ENCODE measurements at regions not wholly inside any gene's neighbourhood (a gene's known extent, or its start where the extent isn't known, plus 50 kb on each side); places are given as distances from the start of the nearest gene placed in this dataset.
"Not testable (repeated sequence)": the region's sequence is repeated elsewhere in the genome, so short reads cannot be mapped to it uniquely, and the experiment has no call there.

DNA sequence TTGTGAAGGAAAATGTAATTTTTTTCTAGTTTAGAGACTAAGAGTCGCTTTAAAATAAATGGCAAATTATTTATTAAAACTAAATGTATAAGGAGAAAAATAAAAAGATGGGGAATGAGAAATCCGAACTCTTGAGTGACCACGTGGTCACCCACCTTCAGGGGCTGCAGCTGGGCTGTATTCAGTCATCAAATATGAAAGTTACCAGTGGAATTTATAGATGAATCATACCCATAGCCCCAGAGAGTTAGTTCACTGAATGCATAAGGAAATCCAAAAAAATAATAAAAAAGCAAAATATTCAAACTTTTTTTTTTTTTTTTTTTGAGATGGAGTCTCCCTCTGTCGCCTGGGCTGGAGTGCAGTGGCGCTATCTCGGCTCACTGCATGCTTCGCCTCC lies 947.7 kb upstream of the ADGRB3 start:
- H3K36me3 Mint-ChIP-seq (ENCODE audit: insufficient read depth), result no peaks in the 10 kb centered on the region
- H3K27ac Mint-ChIP-seq, result no peak overlapping the region
- no peak for ATAC-seq (replicated peaks)
- no peak overlapping the region for H3K4me3 Mint-ChIP-seq
- no peaks in the 10 kb centered on the region for H3K4me1 Mint-ChIP-seq (ENCODE audit: low read depth in 2 of 2)
- H3K27me3 Mint-ChIP-seq, result no peaks in the 10 kb centered on the region
- H3K9me3 Mint-ChIP-seq, result no peaks in the 10 kb centered on the region
- DNase-seq, result no peak

DNA sequence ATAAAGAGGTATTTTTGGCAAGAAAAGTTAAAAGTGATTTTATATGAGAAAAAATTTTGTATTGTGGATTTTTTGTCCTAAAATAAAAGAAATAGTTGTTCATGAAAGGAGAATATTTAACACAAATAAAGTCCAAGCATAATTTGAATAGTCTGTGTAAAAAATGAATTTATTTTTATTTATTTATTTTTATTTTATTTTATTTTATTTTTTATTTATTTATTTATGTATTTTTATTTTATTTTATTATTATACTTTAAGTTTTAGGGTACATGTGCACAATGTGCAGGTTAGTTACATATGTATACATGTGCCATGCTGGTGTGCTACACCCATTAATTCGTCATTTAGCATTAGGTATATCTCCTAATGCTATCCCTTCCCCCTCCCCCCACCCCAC lies 948.9 kb upstream of the ADGRB3 start:
- not testable (repeated sequence) for ATAC-seq (replicated peaks); H3K27ac Mint-ChIP-seq; H3K9me3 Mint-ChIP-seq; H3K4me1 Mint-ChIP-seq (ENCODE audit: low read depth in 2 of 2); H3K27me3 Mint-ChIP-seq; H3K36me3 Mint-ChIP-seq (ENCODE audit: insufficient read depth); DNase-seq; H3K4me3 Mint-ChIP-seq

DNA sequence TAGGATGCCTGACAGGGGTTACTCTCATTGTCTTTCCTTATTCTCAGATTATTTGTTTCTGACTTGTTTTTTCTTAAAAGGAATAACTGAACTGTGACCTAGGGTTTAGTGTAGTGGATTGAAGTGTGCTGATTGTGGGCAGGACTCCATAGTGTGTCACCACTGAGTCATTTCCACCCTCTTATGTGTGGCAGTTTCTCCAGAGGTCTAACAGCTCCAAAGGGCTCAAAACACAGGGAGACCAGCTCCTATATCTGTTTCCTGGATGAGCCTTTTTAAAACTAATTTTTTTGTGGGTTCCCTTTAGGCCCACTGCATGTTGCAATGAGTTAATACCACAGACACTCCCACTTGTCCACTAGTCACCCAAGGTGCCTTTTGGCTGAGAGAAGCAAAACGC lies 951.1 kb upstream of the ADGRB3 start:
- DNase-seq (no peak), ATAC-seq (replicated peaks) (no peak)
- Mint-ChIP-seq H3K9me3 (no peaks in the 10 kb centered on the region), H3K4me1 (ENCODE audit: low read depth in 2 of 2) (no peaks in the 10 kb centered on the region), H3K27me3 (no peaks in the 10 kb centered on the region), H3K27ac (no peak overlapping the region), H3K4me3 (no peak overlapping the region), H3K36me3 (ENCODE audit: insufficient read depth) (peaks cover 3% of the 10 kb centered on the region)

DNA sequence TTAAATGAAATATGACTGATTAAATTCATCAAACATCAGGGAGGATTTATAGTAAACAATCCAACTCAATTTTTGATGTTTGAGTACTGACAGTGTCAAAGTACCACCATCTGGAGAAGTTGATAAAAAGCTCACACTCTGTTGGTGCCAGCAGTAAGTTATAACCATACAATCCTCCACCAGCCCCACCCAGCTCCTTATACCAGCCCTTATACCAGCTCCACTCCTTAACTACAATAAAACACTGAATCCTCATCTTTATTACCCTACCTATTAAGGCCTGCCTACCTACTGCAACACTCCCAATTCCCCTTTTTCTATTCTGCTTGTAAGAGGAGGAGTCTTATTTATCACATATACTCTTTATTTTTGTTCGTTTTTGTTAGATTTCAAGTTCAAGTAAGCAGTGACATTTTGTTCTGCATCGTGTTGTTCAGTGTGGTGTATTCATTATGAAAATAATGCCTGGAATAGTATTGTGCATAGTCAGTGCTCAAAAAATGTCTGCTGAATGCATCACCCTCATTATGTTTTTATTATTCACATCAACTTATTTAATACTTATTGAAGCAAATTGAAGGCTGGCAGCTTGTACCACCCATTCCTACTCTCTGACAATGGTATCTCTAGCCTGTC lies 954.7 kb upstream of the ADGRB3 start:
- DNase-seq (no peak), ATAC-seq (replicated peaks) (no peak)
- Mint-ChIP-seq H3K4me3 (no peak overlapping the region), H3K4me1 (ENCODE audit: low read depth in 2 of 2) (no peaks in the 10 kb centered on the region), H3K27ac (no peak overlapping the region), H3K36me3 (ENCODE audit: insufficient read depth) (peaks cover 3% of the 10 kb centered on the region), H3K9me3 (peaks cover 0 to 7% of the 10 kb centered on the region in 2 donors), H3K27me3 (no peaks in the 10 kb centered on the region)

DNA sequence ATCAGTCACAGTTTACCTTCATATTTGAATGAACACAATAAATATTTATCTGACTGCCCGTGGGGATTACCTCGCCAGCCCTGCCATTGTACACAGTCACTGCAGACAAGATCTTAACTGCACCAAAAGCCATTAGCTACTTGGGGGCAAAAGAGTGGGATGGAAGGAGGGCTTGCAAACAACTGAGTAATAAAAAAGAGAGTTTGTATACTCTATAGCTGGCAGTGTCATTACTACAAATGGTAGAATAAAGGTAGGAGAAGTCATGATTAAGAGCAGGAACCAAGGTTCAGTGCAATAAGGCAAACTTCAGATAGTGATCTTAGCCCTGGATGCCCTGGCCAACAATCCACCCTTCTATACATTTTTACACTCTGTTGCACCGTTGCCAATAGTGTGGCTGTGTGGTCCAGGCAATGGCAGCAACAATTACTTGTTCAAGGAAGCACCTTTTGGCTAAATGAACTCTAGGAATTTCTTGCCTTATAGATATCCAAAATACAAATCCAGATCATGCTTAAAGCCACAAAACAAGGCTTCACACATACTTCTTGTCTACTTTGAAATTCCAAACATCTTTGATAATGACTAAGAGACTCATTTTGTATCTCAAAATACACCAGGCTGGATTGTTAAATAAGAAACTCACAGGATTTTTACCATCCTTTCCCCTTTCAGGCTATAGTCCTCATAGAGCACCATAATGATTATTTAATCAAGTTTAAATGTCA lies 955.4 kb upstream of the ADGRB3 start:
- no peak for ATAC-seq (replicated peaks)
- Mint-ChIP-seq H3K27ac (no peak overlapping the region), H3K36me3 (ENCODE audit: insufficient read depth) (peaks cover 3% of the 10 kb centered on the region), H3K4me3 (no peak overlapping the region), H3K9me3 (peaks cover 0 to 7% of the 10 kb centered on the region in 2 donors), H3K4me1 (ENCODE audit: low read depth in 2 of 2) (no peaks in the 10 kb centered on the region), H3K27me3 (no peaks in the 10 kb centered on the region)
- no peak for DNase-seq

DNA sequence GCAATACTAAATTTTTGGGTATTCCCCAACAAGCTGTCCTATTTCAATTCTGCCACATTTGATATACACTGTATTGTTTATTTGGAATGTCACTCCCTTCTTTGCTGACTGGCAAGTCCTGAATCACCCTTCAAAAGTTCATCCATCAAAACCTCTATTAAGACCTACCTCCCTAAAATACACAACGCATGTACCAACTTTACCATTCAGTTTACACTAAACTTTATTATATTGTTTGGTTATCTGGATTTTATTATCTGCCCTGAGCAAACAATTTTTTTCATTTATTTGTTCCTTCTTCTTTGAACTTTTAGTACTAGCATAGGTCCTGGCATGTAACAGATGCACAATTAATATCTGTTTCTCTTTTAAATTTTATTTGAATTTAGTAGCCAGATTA lies 958.2 kb upstream of the ADGRB3 start:
- H3K4me1 Mint-ChIP-seq (ENCODE audit: low read depth in 2 of 2), result no peaks in the 10 kb centered on the region
- peaks cover 3% of the 10 kb centered on the region for H3K36me3 Mint-ChIP-seq (ENCODE audit: insufficient read depth)
- DNase-seq (no peak), ATAC-seq (replicated peaks) (no peak)
- peaks cover 0 to 7% of the 10 kb centered on the region in 2 donors for H3K9me3 Mint-ChIP-seq
- H3K4me3 Mint-ChIP-seq, result no peak overlapping the region
- no peak overlapping the region for H3K27ac Mint-ChIP-seq
- no peaks in the 10 kb centered on the region for H3K27me3 Mint-ChIP-seq

DNA sequence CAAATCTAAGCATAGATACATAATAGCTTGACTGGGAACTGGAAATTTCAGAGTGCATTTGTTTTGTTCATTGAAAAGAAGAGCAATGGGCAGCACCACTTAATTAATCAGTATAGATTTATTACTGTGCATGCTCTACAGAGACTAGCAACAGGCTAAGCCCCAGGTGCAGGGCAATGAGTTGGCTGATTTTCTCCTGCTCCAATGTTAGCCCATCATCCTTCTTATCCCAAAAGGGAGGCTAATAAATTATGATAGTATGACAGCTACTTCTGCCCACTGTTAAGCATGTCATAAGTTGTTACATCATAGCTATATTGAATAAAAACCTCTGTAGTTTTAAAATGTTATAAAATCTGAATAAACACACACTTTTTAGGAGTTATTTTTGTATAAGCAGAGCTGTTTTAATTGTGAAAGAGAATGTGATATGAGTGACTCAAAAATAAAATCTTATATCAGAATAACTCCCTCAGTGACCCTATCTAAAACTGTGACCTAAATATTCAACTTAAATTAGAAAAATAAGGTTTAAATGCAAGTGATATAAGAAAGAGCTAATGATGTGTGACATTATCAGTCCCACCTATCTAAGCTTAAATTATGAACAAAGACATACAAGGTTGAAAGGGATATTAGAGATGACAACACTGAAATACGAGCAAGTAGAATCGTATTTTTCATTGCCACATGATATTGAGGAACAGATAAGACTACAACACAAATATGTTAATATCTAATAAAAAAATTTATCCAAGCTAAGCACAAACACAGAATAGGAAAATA lies 967.3 kb upstream of the ADGRB3 start:
- Mint-ChIP-seq H3K4me3 (no peak overlapping the region), H3K9me3 (peaks cover 3 to 4% of the 10 kb centered on the region in 2 donors), H3K36me3 (ENCODE audit: insufficient read depth) (no peaks in the 10 kb centered on the region), H3K27ac (no peak overlapping the region), H3K4me1 (ENCODE audit: low read depth in 2 of 2) (no peaks in the 10 kb centered on the region), H3K27me3 (no peaks in the 10 kb centered on the region)
- no peak for ATAC-seq (replicated peaks)
- DNase-seq, result no peak

DNA sequence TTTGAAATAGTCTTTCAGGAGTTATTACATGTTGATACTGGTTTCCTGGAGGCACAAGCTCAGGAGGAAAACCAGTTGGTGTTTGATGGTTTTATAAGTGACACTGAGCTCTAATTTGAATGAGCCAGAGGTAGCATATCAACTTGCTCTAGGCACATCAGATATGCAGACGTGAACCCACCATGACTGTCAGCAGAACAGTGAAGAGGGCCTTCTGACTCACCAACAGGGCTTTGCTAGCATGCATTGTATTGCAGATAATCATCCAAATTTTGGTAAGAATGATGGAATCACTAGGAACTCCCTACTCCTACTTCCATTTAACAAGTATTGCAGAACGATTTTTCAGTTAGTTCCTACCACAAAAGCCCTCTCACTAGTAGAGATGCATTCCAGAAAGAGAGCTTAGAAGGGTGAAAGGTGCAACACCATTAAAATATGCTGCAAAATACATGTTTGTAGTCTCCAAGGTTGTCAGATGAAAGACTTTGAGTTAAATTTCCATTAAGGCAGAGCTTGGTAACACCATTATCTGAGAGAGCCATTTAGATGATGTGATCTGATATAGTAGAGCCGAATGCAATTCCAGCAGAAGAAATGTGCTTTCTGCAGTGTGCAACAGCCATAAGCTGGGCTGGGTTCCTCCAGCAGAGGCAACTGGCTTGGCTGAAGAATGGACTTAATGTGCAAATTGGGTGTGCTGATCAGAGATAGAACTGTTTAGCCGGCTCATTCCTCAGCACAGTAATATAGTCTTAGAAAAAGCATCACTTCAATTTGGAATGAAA lies 968.7 kb upstream of the ADGRB3 start:
- no peak overlapping the region for H3K4me3 Mint-ChIP-seq
- no peak overlapping the region for H3K27ac Mint-ChIP-seq
- DNase-seq (no peak), ATAC-seq (replicated peaks) (no peak)
- H3K4me1 Mint-ChIP-seq (ENCODE audit: low read depth in 2 of 2), result no peaks in the 10 kb centered on the region
- no peaks in the 10 kb centered on the region for H3K36me3 Mint-ChIP-seq (ENCODE audit: insufficient read depth)
- H3K9me3 Mint-ChIP-seq, result peaks cover 5 to 6% of the 10 kb centered on the region in 2 donors
- no peaks in the 10 kb centered on the region for H3K27me3 Mint-ChIP-seq

DNA sequence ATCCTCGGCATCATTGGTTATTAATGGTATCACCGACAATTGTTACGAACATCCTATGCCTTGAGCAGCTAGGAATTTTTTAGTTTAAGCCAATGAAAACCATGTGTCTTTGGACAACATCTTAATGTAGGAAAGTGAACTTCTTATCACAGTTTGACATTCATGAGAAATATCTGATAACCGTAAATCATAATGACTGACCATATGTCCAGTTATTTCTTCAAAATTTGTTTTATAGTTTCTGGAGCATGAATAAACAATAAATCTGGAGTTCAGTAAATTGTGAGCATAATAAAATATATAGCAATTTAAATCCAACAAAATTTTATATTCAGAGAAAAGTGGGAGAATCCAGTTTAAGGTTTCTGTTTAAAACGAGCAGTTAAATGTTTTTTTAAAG lies 970.1 kb upstream of the ADGRB3 start:
- Mint-ChIP-seq H3K4me1 (ENCODE audit: low read depth in 2 of 2) (no peaks in the 10 kb centered on the region), H3K4me3 (no peak overlapping the region), H3K27me3 (no peaks in the 10 kb centered on the region), H3K9me3 (peaks cover 5 to 6% of the 10 kb centered on the region in 2 donors), H3K36me3 (ENCODE audit: insufficient read depth) (no peaks in the 10 kb centered on the region), H3K27ac (no peak overlapping the region)
- ATAC-seq (replicated peaks) (no peak), DNase-seq (no peak)

DNA sequence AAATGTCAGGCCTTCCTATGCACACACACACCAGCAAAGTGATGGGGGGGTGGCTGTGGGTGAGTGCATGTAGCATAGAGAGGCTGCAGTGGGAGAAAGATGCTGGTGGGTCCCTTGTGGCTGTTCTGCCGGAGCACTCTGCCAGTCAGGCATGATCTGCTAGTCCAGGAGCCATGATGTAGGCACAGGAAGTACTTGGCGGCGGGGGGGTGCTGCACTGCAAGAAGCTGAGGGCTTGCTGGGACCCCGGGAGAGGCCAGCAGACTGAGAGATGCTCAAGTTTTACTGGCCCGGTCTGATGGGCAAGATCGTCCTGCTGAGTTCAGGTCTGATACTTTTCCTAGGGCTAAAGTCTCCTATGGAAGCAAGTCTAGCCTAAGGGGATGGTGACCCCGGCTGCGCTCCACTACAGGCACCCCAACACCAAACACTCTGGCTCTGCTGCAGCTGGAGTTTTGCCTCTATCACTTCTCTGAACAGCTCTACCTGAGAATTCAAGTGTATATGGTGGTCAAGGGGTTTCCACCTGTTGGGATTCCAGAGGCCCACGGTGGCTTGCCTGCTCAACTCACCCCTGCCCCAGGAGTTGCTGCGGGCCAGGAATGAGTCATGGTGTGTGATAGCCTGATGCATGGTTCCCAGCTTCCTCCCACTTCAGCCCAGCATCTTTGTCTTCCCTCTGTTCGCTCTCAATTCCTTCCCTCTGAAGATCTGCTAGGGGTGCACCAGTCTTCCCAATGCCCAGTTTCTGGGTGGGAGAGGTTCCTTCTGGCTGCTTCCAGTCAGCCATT lies 971.8 kb upstream of the ADGRB3 start:
- ATAC-seq (replicated peaks) (no peak), DNase-seq (no peak)
- Mint-ChIP-seq H3K9me3 (peaks cover 6 to 7% of the 10 kb centered on the region in 2 donors), H3K4me3 (no peak overlapping the region), H3K36me3 (ENCODE audit: insufficient read depth) (no peaks in the 10 kb centered on the region), H3K4me1 (ENCODE audit: low read depth in 2 of 2) (no peaks in the 10 kb centered on the region), H3K27ac (no peak overlapping the region), H3K27me3 (no peaks in the 10 kb centered on the region)

DNA sequence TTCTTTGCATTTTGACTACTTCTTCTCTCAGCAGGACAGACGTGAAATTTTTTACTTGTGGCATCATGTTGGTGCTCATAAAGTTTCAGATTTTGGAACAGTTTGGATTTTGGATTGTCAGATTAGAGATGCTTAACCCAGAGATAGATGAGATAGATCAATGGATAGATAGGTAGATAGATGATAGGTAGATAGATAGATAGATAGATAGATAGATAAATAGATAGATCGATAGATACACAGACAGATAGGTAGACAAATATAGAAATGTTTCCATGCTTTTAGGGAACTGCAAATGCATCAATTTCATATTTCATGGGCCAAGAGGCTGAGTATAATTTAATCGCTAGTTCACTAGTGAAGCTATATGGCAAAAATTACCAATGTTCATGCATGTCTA lies 981.5 kb upstream of the ADGRB3 start:
- H3K9me3 Mint-ChIP-seq, result peaks cover 0 to 2% of the 10 kb centered on the region in 2 donors
- H3K27ac Mint-ChIP-seq, result no peak overlapping the region
- H3K27me3 Mint-ChIP-seq, result no peaks in the 10 kb centered on the region
- no peak overlapping the region for H3K4me3 Mint-ChIP-seq
- DNase-seq (no peak), ATAC-seq (replicated peaks) (no peak)
- H3K4me1 Mint-ChIP-seq (ENCODE audit: low read depth in 2 of 2), result no peaks in the 10 kb centered on the region
- H3K36me3 Mint-ChIP-seq (ENCODE audit: insufficient read depth), result no peaks in the 10 kb centered on the region

DNA sequence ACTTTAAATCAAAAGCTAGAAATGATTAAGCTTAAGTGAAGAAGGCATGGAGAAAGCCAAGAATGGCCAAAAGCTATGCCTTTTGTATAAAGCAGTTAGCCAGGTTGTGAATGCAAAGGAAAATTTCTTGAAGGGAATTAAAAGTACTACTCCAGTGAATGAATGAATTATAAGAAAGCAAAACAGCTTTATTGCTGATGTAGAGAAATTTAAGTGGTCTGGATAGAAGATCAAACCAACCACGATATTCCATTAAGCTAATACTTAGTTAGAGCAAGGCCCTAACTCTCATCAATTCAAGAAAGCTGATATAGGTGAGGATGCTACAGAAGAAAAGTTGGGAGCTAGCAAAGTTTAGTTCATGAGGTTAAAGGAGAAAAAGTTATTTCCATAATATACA lies 988.5 kb upstream of the ADGRB3 start:
- Mint-ChIP-seq H3K27ac (no peak overlapping the region), H3K4me1 (ENCODE audit: low read depth in 2 of 2) (no peaks in the 10 kb centered on the region), H3K9me3 (peaks cover 0 to 5% of the 10 kb centered on the region in 2 donors), H3K36me3 (ENCODE audit: insufficient read depth) (no peaks in the 10 kb centered on the region), H3K4me3 (no peak overlapping the region), H3K27me3 (no peaks in the 10 kb centered on the region)
- no peak for ATAC-seq (replicated peaks)
- DNase-seq, result no peak

DNA sequence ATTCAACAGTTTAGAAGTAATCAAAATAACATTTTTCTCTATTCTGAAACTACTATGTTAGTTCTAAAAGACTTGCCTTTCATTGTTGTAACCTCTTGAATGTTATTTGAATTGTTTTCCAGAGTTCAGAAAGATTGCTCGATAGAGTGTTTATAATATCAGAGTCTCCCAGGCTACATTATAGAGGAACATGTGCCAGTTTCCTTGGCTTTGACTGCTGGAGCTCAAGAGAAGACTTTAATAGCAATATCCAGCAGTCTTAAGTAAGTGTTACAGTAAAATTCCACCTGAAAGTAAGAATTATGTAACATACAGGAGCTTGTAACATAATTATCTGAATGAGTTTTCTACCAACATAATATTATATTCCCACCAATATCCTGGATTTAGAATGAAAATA lies 991.8 kb upstream of the ADGRB3 start:
- Mint-ChIP-seq H3K9me3 (peaks cover 0 to 3% of the 10 kb centered on the region in 2 donors), H3K4me3 (no peak overlapping the region), H3K27me3 (no peaks in the 10 kb centered on the region), H3K36me3 (ENCODE audit: insufficient read depth) (no peaks in the 10 kb centered on the region), H3K4me1 (ENCODE audit: low read depth in 2 of 2) (no peaks in the 10 kb centered on the region), H3K27ac (no peak overlapping the region)
- DNase-seq (no peak), ATAC-seq (replicated peaks) (no peak)
